Islet precursor cell (in vitro differentiated cells): ENCODE measurements at regions not wholly inside any gene's neighbourhood (a gene's known extent, or its start where the extent isn't known, plus 50 kb on each side); places are given as distances from the start of the nearest gene placed in this dataset.

Experiments
- DNase-seq: peaks from one replicate; pipeline ENCODE4 v3.0.0-alpha.2; 2018

DNA sequence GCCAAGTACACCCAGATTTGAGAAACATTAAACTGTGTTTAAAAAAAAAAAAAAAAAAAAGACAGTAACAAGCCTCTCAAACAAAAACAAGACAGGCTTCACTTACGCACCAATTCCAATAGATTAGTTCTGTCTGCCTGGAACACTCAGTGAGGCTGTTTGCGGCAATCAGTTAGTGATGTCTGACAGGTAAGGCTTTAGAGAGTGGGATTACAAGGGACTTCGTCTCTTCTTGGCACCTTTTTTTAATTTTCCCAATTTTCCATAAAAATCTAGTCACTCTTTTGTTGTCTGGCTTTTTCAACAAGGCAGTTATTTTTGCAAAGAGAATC, 79.6 kb downstream of the NCOR2 start:
- DNase-seq: no peak

DNA sequence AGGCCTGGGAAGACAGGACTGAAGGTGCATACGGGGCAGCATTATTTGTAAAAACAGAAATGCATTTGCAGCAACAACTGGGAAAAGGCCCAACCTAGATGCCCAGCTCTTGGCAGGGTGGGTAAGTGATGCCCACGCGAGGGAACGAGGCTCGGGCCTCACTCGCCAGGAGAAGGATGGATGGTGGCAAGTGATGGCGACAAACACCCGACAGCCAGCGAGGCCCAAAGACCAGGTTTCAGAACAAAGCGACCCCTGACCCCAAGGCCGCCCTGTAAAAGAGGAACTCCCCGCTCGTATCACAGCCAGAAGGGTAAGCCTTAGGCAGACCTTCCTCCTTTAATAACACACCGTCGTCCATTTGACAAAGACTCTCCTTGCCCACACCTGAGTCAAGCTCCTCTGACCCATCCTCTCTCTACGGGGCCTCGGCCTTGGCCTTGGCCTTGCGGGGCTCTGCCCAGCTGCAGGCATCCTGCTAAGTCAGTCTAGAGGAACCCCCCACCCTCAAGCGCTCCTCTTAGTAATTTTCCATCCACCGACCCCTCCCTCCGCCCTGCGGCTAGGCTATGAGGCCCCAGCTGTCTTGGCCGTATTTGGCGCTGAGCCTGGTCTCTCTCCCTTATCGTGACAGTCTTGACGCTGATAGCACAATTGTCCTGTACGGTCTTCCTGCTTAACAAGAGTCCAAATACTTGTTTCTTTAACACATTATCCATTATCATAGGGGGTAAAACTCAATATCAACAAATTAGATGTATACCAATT, 80.2 kb downstream of the NCOR2 start:
- DNase-seq: no peak

DNA sequence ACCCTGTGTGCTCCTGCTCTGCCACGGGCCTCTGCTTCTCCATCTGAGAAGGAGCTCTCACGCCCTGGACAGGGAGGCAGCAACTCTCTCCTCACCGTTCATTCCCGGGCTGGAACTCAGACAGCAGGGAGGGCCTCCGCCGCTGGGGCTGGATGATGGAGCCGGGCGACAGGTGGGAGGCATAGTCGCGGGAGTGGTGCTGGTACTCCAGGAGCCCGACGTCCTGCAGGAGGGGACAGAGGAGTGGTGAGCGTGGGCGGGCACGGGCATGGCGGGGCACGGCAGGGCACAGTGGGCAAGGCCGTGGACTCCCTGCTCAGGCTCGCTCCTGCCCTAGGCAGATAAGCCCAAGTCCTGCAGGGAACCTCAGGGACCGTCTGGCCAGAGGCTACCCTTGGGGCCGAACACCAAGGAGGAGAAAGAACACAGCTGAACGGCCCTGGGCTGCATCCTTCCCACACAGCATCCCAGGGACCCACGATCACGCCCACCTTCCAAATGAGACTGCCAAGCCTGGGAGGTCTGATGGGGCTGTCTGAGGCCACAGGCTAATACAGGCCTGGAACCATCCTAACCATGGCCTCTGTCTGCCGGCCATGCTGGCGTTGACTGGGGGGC, 81.0 kb downstream of the NCOR2 start:
- DNase-seq: no peak

DNA sequence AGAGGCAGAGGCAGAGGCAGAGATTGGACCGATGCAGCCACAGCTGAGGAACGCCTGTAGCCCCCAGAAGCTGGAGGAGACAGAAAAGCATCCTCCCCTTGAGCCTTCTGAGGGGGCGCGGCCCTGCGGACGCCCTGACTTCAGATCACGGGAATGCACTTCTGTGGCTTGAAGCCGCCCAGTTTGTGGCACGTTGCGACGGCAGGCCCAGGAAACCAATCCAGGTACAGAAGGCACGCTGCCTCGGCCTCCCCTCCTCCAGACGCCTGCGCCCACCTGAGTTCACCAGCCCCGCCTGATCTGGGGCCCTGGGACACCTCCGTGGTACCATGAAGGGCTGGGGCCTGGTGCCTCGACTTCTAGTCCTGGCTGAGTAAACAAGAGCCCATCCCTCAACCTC, 82.0 kb downstream of the NCOR2 start:
- DNase-seq: no peak

DNA sequence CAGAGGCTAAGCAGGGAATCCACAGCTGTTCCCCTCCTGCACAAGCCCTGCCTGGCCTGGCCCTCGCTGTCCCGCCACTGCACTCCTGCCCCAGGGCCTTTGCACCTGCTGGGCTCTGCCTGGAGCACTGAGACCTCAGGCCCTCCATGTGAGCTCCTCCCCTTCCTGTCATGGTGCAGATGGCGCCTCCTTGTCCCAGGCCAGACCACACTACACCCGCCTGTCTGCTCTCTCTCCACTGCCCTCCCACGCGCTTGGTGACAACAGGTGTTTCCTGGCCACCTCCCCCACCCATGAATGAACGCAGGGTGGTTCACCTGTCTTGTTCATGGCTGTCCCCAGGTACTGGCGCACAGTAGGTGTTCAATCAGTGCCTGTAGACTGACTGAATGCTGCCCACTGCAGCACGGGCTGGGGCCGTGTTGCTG, 82.9 kb downstream of the NCOR2 start:
- no peak for DNase-seq

GRCh38 chr12:124484067-124484466, 83.3 kb downstream of the NCOR2 start:
- DNase-seq: no peak

DNA sequence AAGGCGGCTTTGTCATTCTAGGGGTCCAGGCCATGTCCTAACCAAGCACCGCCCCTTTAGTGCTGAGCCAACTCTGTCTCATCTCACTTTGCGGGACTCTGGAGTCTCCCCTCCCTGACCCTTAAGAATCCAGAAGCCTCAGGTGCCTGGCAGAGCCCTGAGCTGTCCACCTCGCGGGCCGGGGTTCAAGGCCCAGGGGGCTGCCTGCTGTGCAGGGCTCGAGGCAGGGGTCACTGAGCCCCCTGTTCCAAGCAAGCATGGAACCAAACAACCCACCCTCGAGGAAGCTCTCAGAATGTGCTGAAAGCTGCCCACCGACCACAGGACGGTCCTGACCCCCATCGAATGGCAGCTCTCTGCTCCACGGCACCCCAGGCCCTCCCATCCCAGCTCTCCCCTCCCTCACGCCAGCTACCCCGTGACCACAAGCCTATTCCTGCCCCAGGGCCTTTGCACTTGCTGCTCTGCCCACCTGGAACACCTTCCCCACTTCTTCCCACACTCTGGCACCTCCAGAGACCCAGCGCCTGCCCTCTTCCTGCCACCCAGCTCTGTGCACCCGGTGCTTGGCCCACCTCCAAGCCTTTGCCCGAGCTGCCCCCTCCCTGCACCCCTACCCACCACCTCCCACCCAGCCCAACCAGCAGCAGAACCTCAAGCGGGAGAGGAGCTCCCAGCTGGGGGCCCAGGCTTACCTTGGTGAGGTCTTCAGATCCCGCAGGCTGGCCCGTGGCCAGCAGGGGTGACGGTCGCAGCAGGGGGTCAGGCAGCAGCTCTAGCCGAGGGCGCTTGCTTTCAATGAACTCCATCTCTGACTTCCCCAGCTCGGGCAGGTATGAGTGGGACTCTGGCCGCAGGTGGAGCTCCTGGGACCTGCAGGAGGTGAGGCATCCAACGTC, 84.3 kb downstream of the NCOR2 start:
- DNase-seq: no peak

DNA sequence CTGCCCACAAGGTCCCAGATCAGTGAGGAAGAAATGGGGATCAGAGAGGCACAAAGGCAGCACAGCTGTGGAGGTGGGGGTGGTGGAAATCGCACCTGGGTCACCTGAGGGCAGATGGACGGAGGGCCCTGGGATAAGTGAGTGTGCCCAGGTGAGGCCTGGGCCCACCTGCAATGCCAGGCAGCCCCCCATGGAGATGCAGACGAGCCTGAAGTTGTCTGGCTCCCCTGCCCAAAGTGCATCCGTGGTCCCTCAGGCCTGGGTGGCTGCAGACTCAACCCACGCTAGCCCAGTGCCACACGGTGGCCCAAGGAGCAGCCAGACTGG, 84.9 kb downstream of the NCOR2 start:
- DNase-seq: no peak

- DNase-seq: no peak
These were observed 85.4 kb downstream of the NCOR2 start for GRCh38 chr12:124481772-124482566.

DNA sequence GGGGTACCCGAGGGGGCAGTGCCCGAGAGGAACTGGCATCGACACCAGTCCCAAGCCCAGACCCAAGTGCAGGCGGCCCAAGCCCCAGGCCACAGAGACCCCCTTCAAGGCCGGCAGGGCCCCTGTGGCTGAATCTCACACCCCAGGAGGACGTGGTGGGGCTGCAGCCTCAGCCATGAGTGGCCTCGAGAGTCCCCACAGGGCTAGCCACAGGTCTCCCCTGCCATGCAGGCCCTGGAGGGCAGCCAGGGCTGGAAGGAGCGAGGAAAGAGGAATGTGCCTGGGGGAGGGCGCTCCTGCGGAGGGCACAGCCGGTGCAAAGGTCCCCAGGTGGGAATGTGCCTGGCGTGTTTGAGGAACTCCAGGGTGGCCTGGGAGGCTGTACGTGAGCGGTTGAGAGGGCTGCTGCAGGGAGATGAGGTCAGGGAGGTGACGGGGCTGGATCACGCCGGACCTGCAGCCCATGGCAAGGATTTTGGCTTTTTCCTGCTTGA, 86.1 kb downstream of the NCOR2 start:
- no peak for DNase-seq

DNA sequence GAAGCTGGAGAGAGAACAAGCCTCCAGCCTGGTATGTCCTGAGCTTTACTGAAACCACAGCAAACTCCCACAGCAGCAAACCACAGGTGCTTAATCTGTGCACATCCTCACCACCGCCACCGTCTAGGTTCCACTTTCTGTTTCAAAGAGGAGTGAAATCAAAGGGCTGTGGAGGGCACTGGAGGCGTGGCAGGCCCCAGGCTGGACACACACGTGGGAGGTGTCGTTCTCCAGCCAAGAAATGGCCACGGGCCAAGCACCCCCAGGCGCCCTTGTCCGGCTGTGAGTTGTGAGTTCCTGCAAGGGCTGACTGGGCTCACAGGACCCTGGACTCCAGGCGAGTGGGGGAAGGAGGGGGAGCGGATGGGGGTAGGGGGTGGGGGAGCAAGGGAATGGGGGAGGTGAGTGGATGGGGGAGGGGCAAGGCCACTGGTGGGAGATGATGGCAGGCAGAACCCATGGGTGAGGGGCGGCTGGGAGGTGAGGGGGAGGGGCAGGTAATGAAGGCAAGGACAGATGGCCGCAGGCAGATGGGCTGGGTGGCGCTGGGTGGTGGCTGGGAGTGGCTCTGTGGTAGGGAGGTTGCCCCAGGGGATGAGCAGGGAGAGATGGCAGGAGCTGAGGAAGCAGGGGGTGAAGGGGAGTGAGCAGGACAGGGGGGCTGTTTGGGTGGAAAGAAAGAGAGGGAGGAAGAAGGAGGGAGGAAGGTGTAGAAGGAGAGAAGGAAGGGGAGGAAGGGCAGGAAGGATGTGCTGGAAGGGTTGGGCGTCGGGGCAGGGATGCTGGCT, 86.7 kb downstream of the NCOR2 start:
- DNase-seq: no peak

DNA sequence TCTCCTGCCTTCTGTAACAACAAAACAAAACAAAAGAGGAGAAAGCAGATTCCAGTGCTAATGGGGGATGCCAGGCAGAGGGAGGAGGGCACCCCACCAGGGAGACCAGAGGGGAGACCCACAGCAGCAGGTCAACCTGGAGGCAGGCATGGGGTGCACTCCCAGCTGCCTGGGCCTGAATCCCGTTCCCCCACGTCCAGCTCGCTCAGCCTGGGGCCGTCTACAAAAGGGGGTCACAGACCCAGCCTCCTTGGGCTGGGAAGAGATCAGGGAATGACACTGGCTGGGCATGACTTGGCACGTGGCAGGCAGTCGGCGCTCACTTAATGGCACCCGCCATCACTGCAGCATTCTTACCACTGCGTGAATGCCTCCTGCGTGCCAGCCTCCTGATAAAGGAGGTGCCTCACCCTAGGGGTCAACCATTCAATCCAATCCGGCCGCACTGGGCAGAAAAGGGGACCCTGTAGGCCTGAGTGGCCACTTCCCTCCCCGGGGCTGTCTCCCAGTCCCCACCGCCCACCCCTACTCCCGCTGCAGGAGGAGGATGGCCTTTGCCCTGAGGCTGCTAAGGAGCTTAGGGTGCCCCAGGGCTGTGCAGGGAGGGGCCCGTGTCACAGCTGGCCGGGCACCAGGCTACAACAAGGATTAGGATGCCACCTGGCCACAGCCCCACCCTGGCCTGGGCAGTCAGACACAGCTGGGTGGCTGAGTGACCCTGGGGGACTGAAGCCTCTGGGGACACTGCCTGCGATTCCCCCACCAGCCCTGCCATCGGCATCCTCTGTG, 87.5 kb downstream of the NCOR2 start:
- no peak for DNase-seq

DNA sequence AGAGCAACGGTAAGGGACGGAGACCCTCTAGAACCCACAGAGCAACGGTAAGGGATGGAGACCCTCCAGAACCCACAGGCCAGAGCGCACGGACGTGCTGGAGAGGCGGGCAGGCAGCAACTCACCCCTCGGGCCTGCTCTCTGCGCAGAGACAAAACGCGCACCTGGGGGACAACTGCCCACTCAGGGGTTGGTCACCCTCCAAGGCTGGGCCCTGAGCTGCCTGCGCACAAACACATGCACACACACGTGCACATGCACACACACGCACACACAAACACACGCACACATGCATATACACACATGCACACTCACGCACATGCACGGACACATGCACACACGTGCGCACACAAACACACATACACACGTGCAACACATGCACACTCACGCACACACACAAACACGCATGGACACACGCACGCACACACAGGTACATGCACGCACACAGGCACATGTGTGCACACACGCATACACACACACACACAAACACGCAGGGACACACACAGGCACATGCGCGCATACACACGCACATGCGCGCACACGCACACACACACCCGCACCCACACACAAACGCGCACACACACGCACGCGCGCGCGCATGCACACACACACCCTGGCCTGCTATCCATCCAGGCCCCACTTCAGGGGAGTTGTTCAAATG, 88.3 kb downstream of the NCOR2 start:
- DNase-seq: no peak

GRCh38 chr12:124478416-124478815, 89.0 kb downstream of the NCOR2 start:
- peak; percentile 88 for DNase-seq

DNA sequence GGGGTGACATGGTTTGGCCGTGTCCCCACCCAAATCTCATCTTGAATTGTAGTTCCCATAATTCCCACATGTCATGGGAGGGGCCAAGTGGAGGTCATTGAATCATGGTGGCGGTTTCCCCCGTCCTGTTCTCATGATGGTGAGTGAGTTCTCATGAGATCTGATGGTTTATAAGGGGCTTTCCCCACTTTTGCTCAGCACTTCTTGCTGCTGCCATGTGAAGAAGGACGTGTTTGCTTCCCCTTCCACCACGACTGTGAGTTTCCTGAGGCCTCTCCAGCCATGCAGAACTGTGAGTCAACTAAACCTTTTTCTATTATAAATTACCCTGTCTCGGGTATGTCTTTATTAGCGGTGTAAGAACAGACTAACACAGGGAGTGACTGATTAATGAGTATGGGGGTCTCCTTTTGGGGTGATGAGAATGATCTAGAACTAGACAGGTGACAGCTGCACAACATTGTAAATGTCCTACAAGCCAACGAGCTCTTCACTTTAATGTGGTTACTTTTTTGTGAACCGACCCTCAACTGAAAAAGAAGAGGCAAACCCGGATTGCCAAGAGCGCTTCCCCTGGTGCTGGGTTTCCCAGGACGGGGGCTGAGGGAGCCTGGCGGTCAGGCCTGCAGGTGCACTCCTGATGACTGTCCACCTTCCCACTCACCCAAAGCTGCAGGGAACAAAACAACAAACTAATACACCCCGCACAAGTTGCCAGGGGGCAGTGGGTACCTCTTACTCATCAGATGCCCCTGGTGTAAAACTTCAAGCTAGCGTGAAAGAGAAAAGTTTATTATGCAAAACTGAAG, 90.1 kb downstream of the NCOR2 start:
- no peak for DNase-seq

DNA sequence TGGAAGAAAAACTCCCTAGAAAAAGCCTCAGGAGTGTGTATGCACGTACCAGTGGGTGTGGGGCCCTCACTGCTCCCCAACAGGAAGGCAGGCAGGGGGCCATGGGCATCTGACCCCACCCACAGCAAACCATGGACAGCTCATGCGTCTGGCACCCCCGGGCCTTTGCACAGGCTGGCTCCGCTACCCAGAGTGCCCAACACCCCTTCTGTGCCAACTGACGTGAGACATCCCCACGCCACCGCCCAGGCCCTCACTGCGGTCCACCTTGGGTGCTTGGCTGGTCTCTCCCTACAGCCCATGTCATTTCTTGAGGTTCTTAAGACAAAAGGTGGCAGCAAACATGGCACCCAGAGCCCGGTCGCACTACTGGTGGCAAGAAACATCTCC, 91.4 kb downstream of the NCOR2 start:
- no peak for DNase-seq

DNA sequence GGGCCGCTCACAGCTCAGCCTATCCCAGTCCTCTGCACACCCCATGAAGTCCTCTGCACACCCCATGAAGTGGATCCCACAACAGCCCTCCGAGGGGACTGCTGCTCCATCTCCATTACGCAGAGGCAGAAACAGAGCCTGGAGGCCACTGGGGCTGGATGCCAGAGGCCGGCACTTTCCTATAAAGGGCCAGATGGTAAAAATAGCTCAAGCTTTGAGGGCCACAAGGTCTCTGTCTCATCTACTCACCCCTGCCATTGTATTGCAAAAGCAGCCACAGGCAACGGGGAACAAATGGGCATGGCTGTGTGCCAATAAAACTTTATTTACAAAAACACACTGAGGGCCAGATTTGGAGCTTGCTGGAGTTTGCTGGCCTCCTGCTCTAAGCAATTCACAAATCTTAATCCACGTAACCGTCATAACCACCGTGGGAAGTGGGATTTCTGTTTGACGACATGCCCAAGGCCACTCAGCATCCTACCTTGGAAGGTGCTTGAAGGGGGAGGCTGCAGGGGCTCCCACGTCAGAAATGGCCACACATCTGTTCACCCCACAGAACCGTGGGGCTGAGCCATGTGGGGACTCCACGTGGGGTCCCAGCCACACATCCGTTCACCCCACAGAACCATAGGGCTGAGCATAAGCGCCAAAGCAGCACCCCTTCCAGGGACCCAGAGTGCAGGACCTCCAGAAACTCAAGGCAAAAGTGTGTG, 92.0 kb downstream of the NCOR2 start:
- no peak for DNase-seq

- DNase-seq: no peak
These were observed 92.7 kb downstream of the NCOR2 start for GRCh38 chr12:124474709-124475108.

GRCh38 chr12:124472690-124473279, 94.6 kb downstream of the NCOR2 start:
- no peak for DNase-seq
